ENCODE measurements at regions not wholly inside any gene's neighbourhood (a gene's known extent, or its start where the extent isn't known, plus 50 kb on each side); places are given as distances from the start of the nearest gene placed in this dataset.

- ATAC-seq (no peak), DNase-seq (ENCODE audit: missing footprints) (no peak)
- intact Hi-C loops (cut with DNase I): no loop called here
Measured at GRCh38 chr4:184312126-184312525, 94.5 kb upstream of the ENPP6 start.

GRCh38 chr4:184310881-184311709, 93.4 kb upstream of the ENPP6 start:
- ATAC-seq: peak; percentile 46
- intact Hi-C loops (cut with DNase I): no loop called here
- DNase-seq (ENCODE audit: missing footprints): no peak

GRCh38 chr4:184310171-184310567, 92.5 kb upstream of the ENPP6 start:
- DNase-seq (ENCODE audit: missing footprints): peak; percentile 74
- intact Hi-C loops (cut with DNase I): no loop called here
- ATAC-seq: peak; percentile 76

GRCh38 chr4:184309241-184310170, 91.8 kb upstream of the ENPP6 start:
- DNase-seq (ENCODE audit: missing footprints) (no peak), ATAC-seq (no peak)
- intact Hi-C loops (cut with DNase I): no loop called here

- no peak for ATAC-seq
- no peak for DNase-seq (ENCODE audit: missing footprints)
- intact Hi-C loops (cut with DNase I): no loop called here
Measured at GRCh38 chr4:184306949-184307348, 89.3 kb upstream of the ENPP6 start.

- DNase-seq (ENCODE audit: missing footprints) (no peak), ATAC-seq (no peak)
- intact Hi-C loops (cut with DNase I): no loop called here
Measured at GRCh38 chr4:184306470-184306869, 88.8 kb upstream of the ENPP6 start.

- DNase-seq (ENCODE audit: missing footprints) (no peak), ATAC-seq (no peak)
- intact Hi-C loops (cut with DNase I): no loop called here
Measured at GRCh38 chr4:184300816-184301215, 83.1 kb upstream of the ENPP6 start.

GRCh38 chr4:184298254-184298653, 80.6 kb upstream of the ENPP6 start:
- ATAC-seq: no peak
- intact Hi-C loops (cut with DNase I): no loop called here
- DNase-seq (ENCODE audit: missing footprints): no peak

- intact Hi-C loops (cut with DNase I): no loop called here
- ATAC-seq (no peak), DNase-seq (ENCODE audit: missing footprints) (no peak)
Measured at GRCh38 chr4:184295206-184295605, 77.5 kb upstream of the ENPP6 start.

- ATAC-seq (no peak), DNase-seq (ENCODE audit: missing footprints) (no peak)
- intact Hi-C loops (cut with DNase I): no loop called here
Measured at GRCh38 chr4:184294606-184295133, 77.0 kb upstream of the ENPP6 start.

GRCh38 chr4:184293552-184293951, 75.9 kb upstream of the ENPP6 start:
- ATAC-seq: peak; percentile 16
- no peak for DNase-seq (ENCODE audit: missing footprints)
- intact Hi-C loops (cut with DNase I): no loop called here

- intact Hi-C loops (cut with DNase I): no loop called here
- no peak for ATAC-seq
Measured at GRCh38 chr4:184292877-184293276, 75.2 kb upstream of the ENPP6 start.

GRCh38 chr4:184292465-184292867, 74.8 kb upstream of the ENPP6 start:
- intact Hi-C loops (cut with DNase I): no loop called here
- DNase-seq (ENCODE audit: missing footprints): no peak

More at GRCh38 chr4:184292877-184293276, 75.2 kb upstream of the ENPP6 start:
- no peak for DNase-seq (ENCODE audit: missing footprints)

GRCh38 chr4:184289179-184289535, 71.5 kb upstream of the ENPP6 start:
- intact Hi-C loops (cut with DNase I): loop anchor here (5.0 kb wide), 2 partner anchors 43 to 183 kb away; partner anchors contain the start of gene IRF2
- ATAC-seq (no peak), DNase-seq (ENCODE audit: missing footprints) (no peak)

More at GRCh38 chr4:184292465-184292867, 74.8 kb upstream of the ENPP6 start:
- ATAC-seq: no peak

GRCh38 chr4:184288451-184289178, 70.9 kb upstream of the ENPP6 start:
- ATAC-seq (peak; percentile 18), DNase-seq (ENCODE audit: missing footprints) (no peak)
- intact Hi-C loops (cut with DNase I): loop anchor here (5.0 kb wide), 2 partner anchors 44 to 184 kb away; partner anchors contain the start of gene IRF2

- intact Hi-C loops (cut with DNase I): loop anchor here (1.0 to 5.0 kb wide), 3 partner anchors 45 to 251 kb away; partner anchors contain the start of gene IRF2
- DNase-seq (ENCODE audit: missing footprints) (no peak), ATAC-seq (peak; percentile 74)
Measured at GRCh38 chr4:184287697-184288255, 70.1 kb upstream of the ENPP6 start.

GRCh38 chr4:184286358-184286757, 68.7 kb upstream of the ENPP6 start:
- ATAC-seq (no peak), DNase-seq (ENCODE audit: missing footprints) (no peak)
- intact Hi-C loops (cut with DNase I): loop anchor here (5.0 kb wide), 2 partner anchors 46 to 186 kb away; partner anchors contain the start of gene IRF2

GRCh38 chr4:184284742-184285141, 67.1 kb upstream of the ENPP6 start:
- no peak for DNase-seq (ENCODE audit: missing footprints)
- ATAC-seq: no peak
- intact Hi-C loops (cut with DNase I): loop anchor here (5.0 kb wide), 3 partner anchors 48 to 188 kb away; partner anchors contain the start of gene IRF2

Data from Right ventricle myocardium inferior (tissue), 1 donor.